Urinary bladder (tissue), 3 donors: ENCODE measurements at regions not wholly inside any gene's neighbourhood (a gene's known extent, or its start where the extent isn't known, plus 50 kb on each side); places are given as distances from the start of the nearest gene placed in this dataset.

Experiments
- DNase-seq: peaks from one replicate; pipeline ENCODE4 v3.0.0-alpha.2; 2015; ENCODE audit errors: extremely low spot score
- H3K27ac ChIP-seq: one replicate; pipeline ENCODE4 v1.5.1; 2013; ENCODE audit warnings: low read depth, mild to moderate bottlenecking, moderate library complexity
- H3K36me3 ChIP-seq: one replicate; pipeline ENCODE4 v1.6.1; 2013; ENCODE audit warnings: mild to moderate bottlenecking, moderate library complexity; ENCODE audit not compliant: insufficient read depth
- H3K4me1 ChIP-seq: one replicate; pipeline ENCODE4 v1.6.1; 2013; ENCODE audit warnings: mild to moderate bottlenecking, moderate library complexity; ENCODE audit not compliant: insufficient read depth
- H3K4me3 ChIP-seq: one replicate; pipeline ENCODE4 v1.5.1; 2013; ENCODE audit warnings: low read depth, low read length
- WGBS: extraction: QIAGEN DNeasy Blood & Tissue Kit; methylation state at CpG from one replicate; pipeline ENCODE4 v1.1.7; 2013; 5-methylcytosine and 5-hydroxymethylcytosine counted together
- donor health status: healthy with polysubstance abuse.
- donor health status: healthy.

DNA sequence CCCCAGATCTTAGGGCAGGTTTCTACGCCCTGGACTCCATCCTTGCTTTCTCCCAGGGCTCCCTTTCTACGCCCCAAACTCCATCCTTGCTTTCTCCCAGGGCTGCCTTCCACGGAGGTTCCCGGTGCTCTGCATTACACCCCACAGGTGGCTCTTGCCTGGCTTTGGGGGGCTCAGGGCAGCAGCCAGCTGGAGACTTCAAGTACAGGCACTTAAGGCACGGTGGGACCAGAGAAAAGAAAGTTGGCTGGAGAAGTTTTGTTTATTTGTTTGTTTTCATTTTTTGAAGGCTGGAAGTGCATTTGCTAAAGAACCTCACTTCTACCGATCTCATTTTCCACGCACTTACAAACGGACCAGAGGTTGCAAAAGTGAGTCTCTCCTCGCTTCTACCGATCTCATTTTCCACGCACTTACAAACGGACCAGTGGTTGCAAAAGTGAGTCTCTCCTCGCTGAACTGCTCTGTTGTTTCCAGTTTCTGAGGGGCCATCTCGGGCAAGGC, 103.8 kb upstream of the MED13L start:
- DNase-seq: no peak
- Histone ChIP-seq H3K4me3 (no peak overlapping the region), H3K27ac (no peak overlapping the region), H3K4me1 (no peaks in the 10 kb centered on the region), H3K36me3 (no peaks in the 10 kb centered on the region)
- WGBS: 60% methylated on average over 14 of the region's 14 CpGs

DNA sequence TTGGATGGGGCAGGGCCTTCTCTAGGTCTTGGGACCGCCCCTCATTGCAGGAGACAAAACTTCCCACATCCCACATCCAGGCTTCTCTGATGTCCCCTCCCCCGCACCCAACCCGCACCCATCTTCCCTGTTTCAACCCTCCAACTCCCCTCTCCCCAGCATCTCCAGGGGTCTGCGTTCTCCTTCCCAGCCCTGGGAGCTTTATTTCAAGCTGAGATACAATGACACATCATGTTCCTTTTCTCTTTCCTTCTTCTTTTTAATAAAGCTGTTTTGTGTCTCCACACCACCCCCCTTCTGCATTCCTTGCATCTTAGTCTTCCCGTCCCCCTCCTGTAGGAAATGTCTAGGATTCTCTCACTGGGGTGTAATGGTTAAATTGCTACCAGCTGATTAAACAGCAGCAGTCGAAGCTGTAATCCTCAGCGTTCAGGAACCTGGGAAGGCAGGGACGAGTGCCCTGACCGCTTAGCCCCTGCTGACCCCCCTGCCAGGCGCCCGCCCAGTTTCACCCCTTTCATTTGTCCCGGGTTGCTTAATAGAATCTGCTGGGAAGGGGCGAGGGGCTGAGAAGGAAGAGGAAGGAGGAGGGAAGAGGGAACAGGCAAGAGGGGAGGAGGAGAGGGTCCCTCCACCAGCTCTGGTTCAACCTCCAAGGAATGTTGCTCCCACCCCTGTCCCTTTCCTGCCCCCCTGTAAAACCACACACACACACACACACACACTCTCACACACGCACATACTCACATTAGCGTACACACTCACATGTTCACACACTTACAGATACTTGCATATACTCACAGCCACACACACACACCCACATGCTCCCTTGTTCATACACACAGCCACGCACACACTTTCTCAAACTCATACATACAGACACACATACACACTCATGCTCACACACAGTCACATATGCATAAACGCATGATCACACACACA, 104.5 kb upstream of the MED13L start:
- H3K36me3 ChIP-seq: no peaks in the 10 kb centered on the region
- DNase-seq: no peak
- H3K4me1 ChIP-seq: no peaks in the 10 kb centered on the region
- H3K4me3 ChIP-seq: no peak overlapping the region
- 41% methylated on average over 17 of the region's 17 CpGs for WGBS
- H3K27ac ChIP-seq: no peak overlapping the region

DNA sequence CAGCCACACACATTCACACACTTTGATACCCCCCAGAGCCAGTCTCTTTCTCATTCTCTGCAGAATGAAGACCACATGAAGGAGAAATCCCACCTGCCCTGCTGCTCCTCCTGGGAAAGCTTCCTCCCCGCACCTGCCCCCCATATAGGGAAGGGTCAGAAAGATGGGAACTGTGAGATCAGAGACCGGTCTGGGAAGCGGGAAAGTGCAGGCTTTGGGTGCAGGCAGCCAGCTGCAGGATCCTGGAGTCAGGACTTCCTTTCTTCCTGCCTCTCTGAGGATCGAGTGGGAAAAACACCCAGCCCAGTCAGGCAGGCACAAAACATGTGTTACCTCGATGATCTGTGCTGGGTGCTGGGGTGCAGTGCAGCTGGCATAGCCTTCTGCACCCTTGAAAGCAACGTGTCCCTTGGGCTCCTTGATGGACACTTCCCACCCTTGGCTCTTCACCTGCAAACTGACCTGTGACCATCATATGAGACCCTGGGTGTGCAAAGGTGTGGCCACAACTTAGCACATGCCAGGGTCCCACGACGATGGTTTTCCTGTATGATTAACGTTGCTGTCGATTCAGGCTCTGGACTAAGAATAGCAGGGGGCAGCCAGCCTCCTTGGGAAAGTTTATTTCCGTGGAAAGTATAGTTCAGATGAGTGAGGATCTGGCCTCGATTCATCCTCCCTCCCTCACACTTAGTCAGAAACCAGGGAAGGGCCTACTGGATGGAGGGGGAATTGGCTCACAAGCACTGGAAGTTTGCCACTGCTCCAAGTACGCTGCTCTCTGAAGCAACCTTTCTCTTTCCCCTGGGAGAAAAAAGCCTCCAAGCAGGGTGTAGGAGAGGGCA, 105.4 kb upstream of the MED13L start:
- 23% methylated on average over 13 of the region's 13 CpGs for WGBS
- H3K4me3 ChIP-seq: no peak overlapping the region

DNA sequence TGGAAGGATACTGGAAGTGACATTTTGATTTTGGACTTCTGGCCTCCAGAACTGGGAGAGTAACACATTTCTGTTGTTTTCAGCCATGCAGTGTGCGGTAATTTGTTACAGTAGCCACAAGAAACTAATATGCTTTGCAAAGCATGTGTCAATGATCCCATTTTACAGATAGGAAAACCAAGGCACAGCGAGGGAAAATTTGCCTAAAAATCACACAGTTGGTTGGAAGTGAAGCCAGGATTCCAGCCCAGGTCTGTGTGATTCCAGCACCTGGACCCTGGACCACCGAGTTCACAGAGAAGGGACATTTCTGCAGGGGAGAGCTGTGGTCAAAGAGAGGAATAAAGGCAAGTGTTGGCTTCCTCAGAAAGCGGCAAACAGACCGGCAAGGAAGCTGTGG, 106.7 kb upstream of the MED13L start:
- no peaks in the 10 kb centered on the region for H3K4me1 ChIP-seq
- DNase-seq: no peak
- no peak overlapping the region for H3K27ac ChIP-seq
- H3K36me3 ChIP-seq: no peaks in the 10 kb centered on the region
- 94% methylated on average over 5 of the region's 5 CpGs for WGBS
- no peak overlapping the region for H3K4me3 ChIP-seq

More for the DNA sequence above, 105.4 kb upstream of the MED13L start:
- H3K4me1 ChIP-seq: no peaks in the 10 kb centered on the region
- no peaks in the 10 kb centered on the region for H3K36me3 ChIP-seq
- no peak for DNase-seq
- H3K27ac ChIP-seq: no peak overlapping the region

DNA sequence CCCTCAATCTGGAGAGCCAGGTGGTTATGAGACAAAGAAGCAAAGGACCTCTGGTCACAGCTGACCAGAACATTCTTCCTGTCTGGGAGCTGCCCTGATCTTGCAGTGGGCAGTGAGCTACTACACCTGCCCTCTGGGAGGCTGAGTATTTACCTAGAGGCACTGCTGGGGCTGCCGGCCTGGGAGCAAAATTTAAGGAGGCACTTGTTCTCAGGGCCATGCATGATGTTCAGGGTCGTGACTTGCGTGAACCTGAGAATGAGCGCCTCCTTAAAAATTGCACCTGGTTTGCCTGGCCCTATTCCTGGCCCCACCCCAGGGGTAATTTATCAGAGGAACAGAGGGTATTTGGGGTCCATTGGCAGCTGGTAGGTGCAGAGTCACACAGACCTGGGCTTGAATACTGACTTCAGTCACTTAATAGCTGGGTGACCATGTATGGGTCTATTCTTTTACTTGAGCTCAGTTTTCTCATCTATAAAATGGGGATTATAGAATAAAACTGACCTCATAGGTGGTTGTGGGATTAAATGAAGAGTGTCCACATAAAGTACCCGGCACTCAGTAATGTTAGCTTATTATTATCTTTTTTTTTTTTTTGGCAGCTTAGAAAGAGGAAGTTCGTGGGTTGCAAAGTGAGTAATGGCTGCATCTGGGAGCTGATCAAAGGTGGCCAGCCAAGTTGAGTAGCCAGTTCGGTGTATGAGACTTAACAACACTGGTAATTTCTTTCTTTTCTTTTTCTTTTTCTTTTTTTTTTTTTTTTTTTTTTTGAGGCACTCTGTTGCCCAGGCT, 107.4 kb upstream of the MED13L start:
- Histone ChIP-seq H3K27ac (no peak overlapping the region), H3K4me3 (no peak overlapping the region), H3K4me1 (no peaks in the 10 kb centered on the region), H3K36me3 (no peaks in the 10 kb centered on the region)
- DNase-seq: no peak
- 76% methylated on average over 7 of the region's 7 CpGs for WGBS

DNA sequence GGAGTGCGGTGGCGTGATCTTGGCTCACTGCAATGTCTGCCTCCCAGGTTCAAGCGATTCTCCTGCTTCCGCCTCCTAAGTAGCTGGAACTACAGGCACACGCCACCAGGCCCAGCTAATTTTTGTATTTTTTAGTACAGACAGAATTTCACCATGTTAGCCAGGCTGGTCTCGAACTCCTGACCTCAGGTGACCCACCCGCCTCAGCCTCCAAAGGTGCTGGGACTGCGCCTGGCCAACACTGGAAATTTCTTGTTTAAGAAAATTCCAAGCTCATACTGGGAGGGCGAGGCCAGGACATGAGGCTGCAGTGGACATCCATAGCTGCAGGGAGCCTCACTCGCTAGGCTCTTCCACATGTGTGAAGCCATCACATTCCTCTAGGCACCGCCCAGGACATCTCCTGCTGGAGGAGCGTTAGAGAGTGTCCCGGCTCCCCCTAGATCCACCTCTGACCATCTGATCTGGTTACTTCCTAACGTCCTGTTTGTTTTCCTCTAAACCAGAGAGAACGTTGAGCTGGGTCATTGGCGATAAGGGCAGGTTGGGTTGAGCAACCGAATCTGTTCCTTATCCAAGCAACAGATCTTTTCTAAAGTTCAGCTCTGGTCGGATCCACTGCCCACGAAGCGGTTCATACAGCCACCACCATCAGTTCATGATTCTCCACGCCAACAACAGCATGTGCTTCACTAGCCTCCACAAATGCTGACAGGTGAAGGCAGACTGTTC, 108.2 kb upstream of the MED13L start:
- DNase-seq: no peak
- H3K4me1 ChIP-seq: no peaks in the 10 kb centered on the region
- no peak overlapping the region for H3K27ac ChIP-seq
- no peaks in the 10 kb centered on the region for H3K36me3 ChIP-seq
- 87% methylated on average over 21 of the region's 21 CpGs for WGBS
- H3K4me3 ChIP-seq: no peak overlapping the region

DNA sequence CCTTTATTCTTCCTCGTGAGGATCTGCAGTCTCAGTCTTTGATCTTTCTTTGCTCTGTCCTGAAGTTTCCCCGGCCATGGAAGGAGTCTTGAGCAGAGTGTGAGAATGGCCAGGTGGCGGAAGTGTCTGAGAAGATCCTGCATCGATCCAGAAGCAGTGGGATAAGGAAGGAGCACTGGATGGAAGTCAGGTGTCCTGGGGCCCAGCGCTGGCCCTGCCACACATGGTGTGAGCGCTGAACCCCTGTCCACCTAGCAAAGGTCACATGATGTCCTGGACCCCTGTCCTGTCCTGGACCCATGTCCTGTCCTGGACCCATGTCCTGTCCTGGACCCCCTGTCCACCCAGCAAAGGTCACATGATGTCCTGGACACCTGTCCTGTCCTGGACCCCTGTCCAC, 111.8 kb upstream of the MED13L start:
- no peak overlapping the region for H3K4me3 ChIP-seq
- no peaks in the 10 kb centered on the region for H3K36me3 ChIP-seq
- H3K27ac ChIP-seq: no peak overlapping the region
- DNase-seq: no peak
- WGBS: 83% methylated on average over 6 of the region's 6 CpGs
- no peaks in the 10 kb centered on the region for H3K4me1 ChIP-seq

DNA sequence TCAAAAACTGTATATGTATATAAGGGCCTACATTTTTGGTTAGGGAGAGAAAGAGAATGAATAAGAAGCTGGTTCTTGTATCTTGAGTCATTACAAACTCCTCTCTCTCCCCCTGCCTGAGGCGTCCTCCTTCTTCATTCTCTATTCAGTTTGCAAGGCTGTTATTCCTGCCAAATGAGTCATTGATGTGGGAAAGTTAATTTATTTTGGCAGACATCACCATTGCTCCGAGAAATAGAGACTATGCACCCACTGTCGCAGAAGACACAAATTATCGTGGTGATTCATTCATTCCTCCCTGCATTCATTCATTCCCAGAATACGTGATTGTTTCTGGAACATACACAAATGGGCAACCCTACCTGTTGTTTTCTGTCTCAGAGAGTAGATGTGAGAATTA, 112.5 kb upstream of the MED13L start:
- H3K4me1 ChIP-seq: no peaks in the 10 kb centered on the region
- H3K27ac ChIP-seq: no peak overlapping the region
- 22% methylated on average over 5 of the region's 5 CpGs for WGBS
- no peak for DNase-seq
- H3K36me3 ChIP-seq: no peaks in the 10 kb centered on the region
- no peak overlapping the region for H3K4me3 ChIP-seq

DNA sequence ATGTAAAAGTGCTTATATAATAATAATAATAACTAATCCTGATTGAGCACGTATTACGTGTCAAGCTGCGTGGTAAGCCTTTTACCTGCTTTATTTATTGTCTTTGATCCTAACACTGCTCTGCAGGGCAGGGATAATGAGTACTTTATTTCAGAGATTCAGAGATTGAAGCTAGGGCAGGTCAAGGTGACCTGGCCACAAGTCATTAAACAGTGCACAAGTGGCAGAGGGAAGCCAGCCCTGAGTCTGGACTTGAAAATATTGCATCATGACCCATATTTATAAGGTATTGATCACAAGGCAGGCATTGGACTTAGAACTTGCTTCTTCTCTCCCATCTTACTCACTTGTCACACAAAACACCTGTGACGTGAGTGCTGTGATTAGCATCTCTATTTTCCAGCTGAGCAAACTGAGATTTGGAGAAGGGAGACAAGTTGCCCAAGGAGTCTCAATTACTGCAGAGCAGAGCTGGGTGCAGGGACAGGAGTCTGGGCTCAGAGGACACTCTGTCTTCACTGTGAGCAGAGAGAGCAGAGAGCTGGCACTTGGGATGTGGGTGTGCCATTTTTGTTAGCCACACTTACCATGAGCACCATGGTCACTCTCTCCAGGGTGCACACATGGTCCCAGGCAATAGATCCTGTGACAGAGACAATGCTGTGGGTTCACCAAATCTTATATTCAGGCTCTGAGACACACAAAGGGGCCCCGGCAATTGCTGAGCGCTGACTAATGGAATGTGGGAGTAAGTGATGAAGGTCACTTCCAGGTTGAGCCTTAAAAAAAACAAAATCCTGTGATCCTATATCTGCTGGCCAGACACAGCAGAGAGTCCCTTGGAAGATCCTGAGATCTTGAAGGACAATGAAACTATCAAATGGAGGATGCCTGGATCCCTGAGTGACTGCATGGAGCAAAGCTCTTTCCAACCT, 113.2 kb upstream of the MED13L start:
- DNase-seq: no peak
- H3K36me3 ChIP-seq: no peaks in the 10 kb centered on the region
- 92% methylated on average over 6 of the region's 6 CpGs for WGBS
- H3K4me1 ChIP-seq: no peaks in the 10 kb centered on the region
- H3K4me3 ChIP-seq: no peak overlapping the region
- no peak overlapping the region for H3K27ac ChIP-seq

DNA sequence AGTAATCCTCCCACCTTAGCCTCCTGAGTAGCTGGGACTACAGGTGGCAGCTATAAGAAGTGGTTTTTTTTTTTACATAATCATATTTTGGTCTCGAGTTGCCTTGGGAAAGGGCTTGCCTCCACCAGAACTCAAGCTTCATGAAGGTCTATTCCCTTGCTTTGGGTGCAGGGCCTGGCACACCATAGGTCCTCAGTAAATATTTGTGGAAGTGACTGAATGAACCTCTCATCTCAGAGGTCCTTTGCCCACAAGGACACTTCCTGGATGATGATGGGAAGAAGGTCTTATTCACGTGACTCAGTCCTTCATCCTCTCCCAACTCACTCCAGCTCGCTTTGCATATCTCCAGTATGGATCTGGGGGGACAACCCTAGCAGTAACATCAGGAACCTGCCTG, 114.0 kb upstream of the MED13L start:
- Histone ChIP-seq H3K4me1 (no peaks in the 10 kb centered on the region), H3K36me3 (no peaks in the 10 kb centered on the region), H3K4me3 (no peak overlapping the region), H3K27ac (no peak overlapping the region)
- DNase-seq: no peak
- WGBS: 90% methylated on average over 3 of the region's 3 CpGs

DNA sequence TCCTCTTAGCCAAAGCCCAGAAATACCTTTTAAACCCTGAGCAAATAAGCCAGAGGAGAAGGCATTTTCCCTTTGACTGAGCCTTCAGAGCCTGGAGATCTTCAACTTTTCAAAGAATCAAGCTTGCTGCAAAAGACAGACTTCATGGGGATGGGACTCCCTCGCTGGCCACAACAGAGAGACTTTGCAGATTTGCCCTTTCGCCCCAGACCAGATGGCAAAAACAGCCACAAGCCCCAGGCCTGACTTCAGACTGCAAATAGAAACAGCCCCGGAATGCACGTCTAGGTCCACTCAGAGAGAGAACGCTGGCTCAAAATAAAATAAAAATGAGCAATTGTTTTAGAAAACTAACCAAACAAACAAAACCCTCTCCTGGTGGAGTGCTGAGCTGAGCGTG, 114.6 kb upstream of the MED13L start:
- WGBS: 53% methylated on average over 6 of the region's 6 CpGs
- Histone ChIP-seq H3K27ac (no peak overlapping the region), H3K4me1 (no peaks in the 10 kb centered on the region), H3K4me3 (no peak overlapping the region), H3K36me3 (no peaks in the 10 kb centered on the region)
- DNase-seq: no peak

DNA sequence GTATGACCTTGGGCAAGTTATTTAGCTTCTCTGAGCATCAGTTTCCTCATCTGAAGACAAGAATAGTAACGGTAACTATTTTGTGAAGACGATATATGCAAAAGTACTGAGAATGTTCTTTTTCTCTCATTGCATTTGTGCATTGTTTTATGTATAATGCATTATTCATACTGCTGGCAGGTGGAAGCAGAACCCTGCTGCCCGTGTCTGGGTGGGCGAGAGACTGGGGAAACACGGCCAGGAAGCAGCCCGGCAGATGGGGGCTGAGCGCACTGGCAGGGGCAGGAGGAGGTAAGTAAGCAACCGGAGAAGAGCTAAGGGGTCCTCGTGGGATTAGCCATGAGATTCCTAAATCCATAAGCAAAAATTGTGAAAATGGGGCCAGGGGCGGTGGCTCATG, 115.8 kb upstream of the MED13L start:
- Histone ChIP-seq H3K27ac (no peak overlapping the region), H3K4me1 (no peaks in the 10 kb centered on the region), H3K36me3 (no peaks in the 10 kb centered on the region), H3K4me3 (no peak overlapping the region)
- no peak for DNase-seq
- WGBS: 88% methylated on average over 10 of the region's 10 CpGs
